Psoas muscle (tissue), 7 donors: ENCODE measurements at regions not wholly inside any gene's neighbourhood (a gene's known extent, or its start where the extent isn't known, plus 50 kb on each side); places are given as distances from the start of the nearest gene placed in this dataset.
"Not testable (repeated sequence)": the region's sequence is repeated elsewhere in the genome, so short reads cannot be mapped to it uniquely, and the experiment has no call there.

Experiments
- ATAC-seq, 4 donors: fragments of 200-7000 bp; cut with Tn5 transposase; one replicate each; pipeline ENCODE4 v1.9.1; 2020; ENCODE audit warnings: moderate library complexity in 3 of 4, mild to moderate bottlenecking in 2 of 4
- DNase-seq, 2 donors: peaks; one replicate each; pipeline ENCODE4 v3.0.0-alpha.2; 2020
- H3K27ac ChIP-seq: fragments of 200-600 bp; one replicate; pipeline ENCODE4 v1.8.0; 2022
- H3K27me3 ChIP-seq, 3 donors: fragments of 200-600 bp in 1 of 3; one replicate each; pipeline versions ENCODE4 v1.6.1 to v1.8.0; 2013 to 2022; ENCODE audit warnings: low read length in 2 of 3, mild to moderate bottlenecking in 2 of 3, moderate library complexity in 1 of 3; ENCODE audit not compliant: insufficient read depth in 3 of 3
- H3K36me3 ChIP-seq, 2 donors: fragments of 200-600 bp in 1 of 2; one replicate each; pipeline versions ENCODE4 v1.6.1 to v1.8.0; 2013 to 2022; ENCODE audit warnings: low read depth in 1 of 2, mild to moderate bottlenecking in 1 of 2, moderate library complexity in 1 of 2; ENCODE audit not compliant: insufficient read depth in 1 of 2
- H3K4me1 ChIP-seq: fragments of 200-600 bp; one replicate; pipeline ENCODE4 v1.8.0; 2022
- H3K4me3 ChIP-seq: fragments of 200-600 bp; one replicate; pipeline ENCODE4 v1.8.0; 2022; ENCODE audit warnings: mild to moderate bottlenecking
- H3K9me3 ChIP-seq: fragments of 200-600 bp; one replicate; pipeline ENCODE4 v1.8.0; 2022
- CTCF ChIP-seq: fragments of 200-600 bp; IDR thresholded peaks from one replicate; pipeline ENCODE4 v1.8.0; 2022; ENCODE audit warnings: antibody characterized with exemption
- WGBS, 3 donors: extraction: QIAGEN DNeasy Blood & Tissue Kit; methylation state at CpG; one replicate each; pipeline versions ENCODE4 v1.1.6 to v1.1.7; 2013; 5-methylcytosine and 5-hydroxymethylcytosine counted together
- intact Hi-C, 2 donors: fragments of 100-400 bp; cut with DNase I; formaldehyde crosslinking; loops; one replicate each; pipeline versions ENCODE4 v1.11.0 to v1.14.2; 2022
- donor health status: healthy with polysubstance abuse.
- donor health status: DM: no; HTN: no; CAD: no; lungs with moderate emphysema.
- donor health status: Bipolar disorder and iron deficiency.
- donor health status: healthy.
- donor health status: DM: yes; HTN: yes; CAD: no.
- donor health status: DM: no; HTN: no; CAD: no.
- donor health status: DM: yes; HTN: yes; CAD: no.

GRCh38 chr6:75031102-75031501 lies 174.8 kb downstream of the COL12A1 start:
- DNase-seq, H3K4me3 ChIP-seq, H3K27me3 ChIP-seq, H3K4me1 ChIP-seq, H3K9me3 ChIP-seq, intact Hi-C loops, ATAC-seq, H3K27ac ChIP-seq, H3K36me3 ChIP-seq: not testable (repeated sequence)
- WGBS, 3 donors = 77 to 88% (median 80%) methylated on average over 6 of the region's 6 CpGs

GRCh38 chr6:75029333-75029732 lies 176.5 kb downstream of the COL12A1 start:
- H3K27ac ChIP-seq = no peak overlapping the region
- no peak overlapping the region for H3K4me3 ChIP-seq
- DNase-seq (no peak), ATAC-seq (no peak)
- TF ChIP-seq CTCF = no peak
- no peaks in the 10 kb centered on the region for H3K36me3 ChIP-seq
- intact Hi-C loops = no loop called here
- 73 to 83% (median 75%) methylated on average over 5 of the region's 5 CpGs for WGBS, 3 donors
- no peaks in the 10 kb centered on the region for H3K9me3 ChIP-seq
- H3K27me3 ChIP-seq = no peaks in the 10 kb centered on the region
- no peaks in the 10 kb centered on the region for H3K4me1 ChIP-seq

GRCh38 chr6:75025371-75025770 lies 180.5 kb downstream of the COL12A1 start:
- no peak for DNase-seq
- H3K27ac ChIP-seq = no peak overlapping the region
- 33 to 55% (median 46%) methylated on average over 2 of the region's 2 CpGs for WGBS, 3 donors

GRCh38 chr6:75024828-75025227 lies 181.0 kb downstream of the COL12A1 start:
- H3K27ac ChIP-seq = no peak overlapping the region
- 42 to 49% (median 43%) methylated on average over 1 of the region's 1 CpG for WGBS, 3 donors
- H3K4me3 ChIP-seq = no peak overlapping the region
- no peaks in the 10 kb centered on the region for H3K4me1 ChIP-seq
- no peaks in the 10 kb centered on the region for H3K9me3 ChIP-seq
- no peaks in the 10 kb centered on the region for H3K27me3 ChIP-seq
- no peaks in the 10 kb centered on the region for H3K36me3 ChIP-seq
- DNase-seq (no peak), ATAC-seq (no peak)
- no peak for TF ChIP-seq CTCF
- intact Hi-C loops = no loop called here

More at GRCh38 chr6:75025371-75025770, 180.5 kb downstream of the COL12A1 start:
- Histone ChIP-seq H3K36me3 (no peaks in the 10 kb centered on the region), H3K9me3 (no peaks in the 10 kb centered on the region), H3K27me3 (no peaks in the 10 kb centered on the region), H3K4me1 (no peaks in the 10 kb centered on the region), H3K4me3 (no peak overlapping the region)
- intact Hi-C loops = no loop called here
- no peak for TF ChIP-seq CTCF
- ATAC-seq = no peak

GRCh38 chr6:75023634-75024033 lies 182.2 kb downstream of the COL12A1 start:
- Histone ChIP-seq H3K4me3 (no peak overlapping the region), H3K27me3 (no peaks in the 10 kb centered on the region), H3K36me3 (no peaks in the 10 kb centered on the region), H3K27ac (no peak overlapping the region), H3K9me3 (no peaks in the 10 kb centered on the region), H3K4me1 (no peaks in the 10 kb centered on the region)
- ATAC-seq (no peak), DNase-seq (no peak)
- TF ChIP-seq CTCF = no peak
- intact Hi-C loops = no loop called here
